Esophagus muscularis mucosa (tissue), 3 donors: ENCODE measurements at regions not wholly inside any gene's neighbourhood (a gene's known extent, or its start where the extent isn't known, plus 50 kb on each side); places are given as distances from the start of the nearest gene placed in this dataset.
"Not testable (repeated sequence)": the region's sequence is repeated elsewhere in the genome, so short reads cannot be mapped to it uniquely, and the experiment has no call there.

ENCODE experiments used
- POLR2AphosphoS5 ChIP-seq, 2 donors: sonication (generic); formaldehyde crosslinking; IDR thresholded peaks; one replicate each; pipeline ENCODE4 v1.6.1; 2017; ENCODE audit warnings: antibody characterized with exemption in 2 of 2
- TF ChIP-seq, protein P1 (sequence below), 3 experiments: fragments of 200-600 bp in 2 of 3; fragments of 450-650 bp in 1 of 3; sonication (generic) in 2 of 3; IDR thresholded peaks; one replicate each; pipeline ENCODE4 v1.5.1; 2017 to 2019; ENCODE audit warnings: antibody characterized with exemption in 3 of 3, mild to moderate bottlenecking in 2 of 3, moderate library complexity in 1 of 3

DNA sequence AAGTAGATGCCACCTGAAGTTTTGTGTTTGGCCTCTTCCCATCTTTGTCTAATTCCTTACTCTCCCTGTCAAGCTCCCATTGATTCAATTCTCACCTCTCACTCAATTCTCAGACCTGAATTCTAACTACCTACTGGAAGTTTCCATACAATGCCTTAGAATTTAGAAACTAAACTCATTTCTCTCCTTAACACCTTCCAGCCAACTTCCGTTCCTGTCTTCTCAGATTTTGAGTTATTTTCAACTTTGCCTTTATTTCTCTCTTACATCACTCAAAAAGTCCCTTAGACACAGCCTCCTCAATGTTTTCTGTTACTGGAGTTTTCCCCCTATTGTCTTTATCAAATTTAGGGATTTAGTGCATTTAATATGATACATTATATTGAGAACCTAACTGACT, 382.2 kb downstream of the DMAC1 start:
- TF ChIP-seq, protein P1, sequence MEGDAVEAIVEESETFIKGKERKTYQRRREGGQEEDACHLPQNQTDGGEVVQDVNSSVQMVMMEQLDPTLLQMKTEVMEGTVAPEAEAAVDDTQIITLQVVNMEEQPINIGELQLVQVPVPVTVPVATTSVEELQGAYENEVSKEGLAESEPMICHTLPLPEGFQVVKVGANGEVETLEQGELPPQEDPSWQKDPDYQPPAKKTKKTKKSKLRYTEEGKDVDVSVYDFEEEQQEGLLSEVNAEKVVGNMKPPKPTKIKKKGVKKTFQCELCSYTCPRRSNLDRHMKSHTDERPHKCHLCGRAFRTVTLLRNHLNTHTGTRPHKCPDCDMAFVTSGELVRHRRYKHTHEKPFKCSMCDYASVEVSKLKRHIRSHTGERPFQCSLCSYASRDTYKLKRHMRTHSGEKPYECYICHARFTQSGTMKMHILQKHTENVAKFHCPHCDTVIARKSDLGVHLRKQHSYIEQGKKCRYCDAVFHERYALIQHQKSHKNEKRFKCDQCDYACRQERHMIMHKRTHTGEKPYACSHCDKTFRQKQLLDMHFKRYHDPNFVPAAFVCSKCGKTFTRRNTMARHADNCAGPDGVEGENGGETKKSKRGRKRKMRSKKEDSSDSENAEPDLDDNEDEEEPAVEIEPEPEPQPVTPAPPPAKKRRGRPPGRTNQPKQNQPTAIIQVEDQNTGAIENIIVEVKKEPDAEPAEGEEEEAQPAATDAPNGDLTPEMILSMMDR (IDR thresholded peaks at IDR 0.05) = not testable (repeated sequence)
- not testable (repeated sequence) for TF ChIP-seq POLR2AphosphoS5 (IDR thresholded peaks at IDR 0.05)
